SU-DHL-6 (cell line): ENCODE measurements at regions not wholly inside any gene's neighbourhood (a gene's known extent, or its start where the extent isn't known, plus 50 kb on each side); places are given as distances from the start of the nearest gene placed in this dataset.

Experiments
- CTCF ChIP-seq: fragments of 200-600 bp; sonication (generic); IDR thresholded peaks from one replicate; pipeline ENCODE4 v1.5.1; 2017; ENCODE audit warnings: antibody characterized with exemption, mild to moderate bottlenecking, low read length, moderate library complexity; ENCODE audit not compliant: insufficient read depth, poor library complexity, severe bottlenecking
- EZH2phosphoT487 ChIP-seq: fragments of 200-600 bp; sonication (generic), shearing (Covaris generic); conservative IDR thresholded peaks from 2 replicates; pipeline ENCODE4 v1.6.1; 2018; ENCODE audit warnings: mild to moderate bottlenecking, antibody characterized with exemption, low read length, moderate library complexity, mixed read lengths

DNA sequence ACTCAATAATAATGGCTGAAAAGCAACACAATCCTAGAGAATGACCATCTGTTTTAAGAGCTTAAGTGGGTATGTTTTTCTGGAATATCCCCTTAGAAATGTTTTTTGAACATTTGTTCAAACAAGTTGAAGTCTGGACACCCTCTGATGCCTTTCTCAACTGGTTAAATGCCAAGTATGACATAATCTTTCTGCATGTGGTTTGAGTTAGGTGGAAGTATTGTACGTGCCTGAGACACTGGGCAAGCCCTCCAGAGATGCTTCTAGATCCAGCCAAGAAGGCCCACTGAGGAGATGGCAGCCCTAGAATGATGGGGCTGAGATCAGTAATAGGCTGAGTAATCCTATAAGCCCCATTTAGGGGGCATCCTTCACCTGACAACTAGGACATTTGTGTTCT, 493.1 kb downstream of the MAGEE1 start:
- TF ChIP-seq CTCF (no peak), EZH2phosphoT487 (no peak)
